AG10803 (cell line): ENCODE measurements at regions not wholly inside any gene's neighbourhood (a gene's known extent, or its start where the extent isn't known, plus 50 kb on each side); places are given as distances from the start of the nearest gene placed in this dataset.

Experiments
- DNase-seq: peaks from one replicate; pipeline ENCODE4 v3.0.0; 2010; ENCODE audit warnings: low read depth
- H3K4me3 ChIP-seq: 2 replicates; pipeline ENCODE4 v1.5.1; 2011; ENCODE audit warnings: mild to moderate bottlenecking, low read length, control low read depth
- CTCF ChIP-seq: conservative IDR thresholded peaks from 2 replicates; pipeline ENCODE4 v1.5.1; 2011; ENCODE audit warnings: mild to moderate bottlenecking, low read length, control low read depth, inconsistent platforms

DNA sequence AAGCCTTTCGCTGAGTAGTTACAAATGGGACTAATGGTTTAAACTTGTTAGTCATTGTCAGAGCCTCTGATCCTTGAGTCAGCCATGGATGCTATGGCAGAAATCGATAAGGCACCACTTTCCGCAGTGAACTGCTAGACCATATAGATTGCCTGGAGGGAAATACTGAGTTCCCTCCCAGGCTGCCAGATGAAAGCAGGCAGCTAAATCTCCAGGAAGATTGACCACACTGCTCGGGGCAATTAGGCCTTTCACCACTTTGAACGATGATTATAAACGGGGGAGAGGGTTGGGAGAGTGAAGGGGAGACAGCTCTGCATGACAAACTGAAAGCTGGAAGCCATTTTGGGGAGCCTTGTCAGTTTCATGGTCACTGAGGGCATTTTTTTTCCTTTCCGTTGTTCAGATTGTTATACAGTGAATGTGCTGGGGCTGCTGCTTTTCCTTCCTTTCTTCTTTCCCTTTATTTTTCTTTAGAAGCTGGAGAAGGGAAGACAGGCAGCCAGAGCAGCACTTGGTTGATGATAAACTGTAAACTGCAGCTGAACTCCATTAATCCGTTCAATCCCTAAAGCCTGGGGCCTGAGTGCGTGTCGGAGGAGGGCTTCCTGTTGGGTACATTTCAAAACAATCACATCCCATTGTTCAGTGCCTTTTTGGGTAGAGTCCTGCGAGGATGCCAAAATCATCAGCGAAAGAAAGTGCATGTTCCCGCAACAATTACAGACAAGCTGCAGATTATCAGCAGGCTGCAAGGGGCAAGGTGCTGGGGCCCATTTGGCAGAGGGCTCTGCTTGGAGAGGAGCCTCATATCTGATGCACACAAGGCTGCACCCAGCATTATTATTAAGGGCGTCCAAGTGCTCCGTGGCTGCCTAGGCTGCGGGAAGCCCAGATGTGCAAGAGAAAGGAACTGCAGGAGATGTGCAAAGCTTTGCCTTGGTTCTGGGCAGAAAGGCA, 308.4 kb downstream of the PSAT1 start:
- TF ChIP-seq CTCF: no peak
- peak; percentile 22 for DNase-seq
- H3K4me3 ChIP-seq: no peak overlapping the region

GRCh38 chr9:78606001-78606379, 309.1 kb downstream of the PSAT1 start:
- no peak for DNase-seq
- TF ChIP-seq CTCF: no peak
- H3K4me3 ChIP-seq: no peak overlapping the region

GRCh38 chr9:78607853-78608252, 310.9 kb downstream of the PSAT1 start:
- TF ChIP-seq CTCF: no peak

GRCh38 chr9:78609450-78609849, 312.5 kb downstream of the PSAT1 start:
- DNase-seq: no peak
- no peak for TF ChIP-seq CTCF
- no peak overlapping the region for H3K4me3 ChIP-seq

More at GRCh38 chr9:78607853-78608252, 310.9 kb downstream of the PSAT1 start:
- no peak for DNase-seq
- no peak overlapping the region for H3K4me3 ChIP-seq

DNA sequence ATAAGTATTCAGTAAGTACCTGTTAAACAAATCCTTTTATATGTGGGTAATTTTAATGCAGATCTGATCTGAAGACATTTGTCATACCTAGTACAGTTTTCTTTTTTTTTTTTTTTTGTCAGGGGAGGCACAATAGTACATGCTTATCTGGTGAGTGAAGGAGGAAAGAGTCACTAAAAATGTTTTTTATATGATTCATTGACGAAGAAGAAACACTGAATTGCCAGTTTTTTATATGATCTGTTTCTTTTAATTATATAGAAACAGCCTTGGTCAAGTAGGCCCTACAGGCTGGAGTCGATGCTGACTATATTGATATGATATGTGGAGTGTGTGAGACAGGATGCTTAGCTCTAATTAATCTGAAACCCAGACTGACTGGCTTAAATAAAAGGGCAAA, 315.2 kb downstream of the PSAT1 start:
- no peak for TF ChIP-seq CTCF
- H3K4me3 ChIP-seq: no peak overlapping the region
- peak; percentile 45 for DNase-seq

GRCh38 chr9:78613006-78613405, 316.1 kb downstream of the PSAT1 start:
- no peak for TF ChIP-seq CTCF
- no peak overlapping the region for H3K4me3 ChIP-seq
- no peak for DNase-seq

DNA sequence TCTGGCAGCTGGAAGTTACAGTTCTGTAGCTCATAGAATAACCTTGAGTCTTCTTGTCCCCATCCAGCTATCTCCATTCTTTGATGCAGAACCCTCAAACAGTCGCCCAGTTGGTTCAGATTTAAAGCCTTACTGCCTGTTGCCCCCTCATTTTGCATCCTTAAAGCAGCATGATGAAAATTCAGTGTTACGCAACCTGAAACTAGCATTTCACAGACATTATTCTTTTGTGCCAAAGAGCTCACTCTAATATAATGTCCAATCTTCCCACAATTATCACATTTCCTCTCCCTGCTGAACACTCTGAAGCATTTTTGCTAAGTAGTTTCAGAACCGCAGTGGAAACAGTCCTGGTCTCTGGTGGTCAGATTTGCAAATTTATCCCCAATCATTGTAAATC, 318.0 kb downstream of the PSAT1 start:
- no peak overlapping the region for H3K4me3 ChIP-seq
- peak; percentile 39 for DNase-seq
- TF ChIP-seq CTCF: no peak
